ENCODE measurements at regions not wholly inside any gene's neighbourhood (a gene's known extent, or its start where the extent isn't known, plus 50 kb on each side); places are given as distances from the start of the nearest gene placed in this dataset.

GRCh38 chr5:114858665-114859437, 310.9 kb downstream of the TRIM36 start:
- ATAC-seq: no peak
- Histone ChIP-seq H3K27me3 (ENCODE audit: control insufficient read depth in 2 of 2, insufficient read depth in 2 of 2, low read length in 2 of 2) (no peaks in the 10 kb centered on the region), H3K79me2 (ENCODE audit: control insufficient read depth, insufficient read depth, low read length) (no peaks in the 10 kb centered on the region), H3K9me3 (replicated peaks; ENCODE audit: control insufficient read depth, insufficient read depth, low read depth, low read length) (no peaks in the 10 kb centered on the region), H3K27ac (ENCODE audit: extremely low read depth, low read depth, low read length) (no peak overlapping the region), H3K36me3 (ENCODE audit: control insufficient read depth, insufficient read depth, low read length) (no peaks in the 10 kb centered on the region), H3K4me1 (replicated peaks in 1 of 2; ENCODE audit: control insufficient read depth in 2 of 2, insufficient read depth in 2 of 2, low read length in 2 of 2) (no peaks in the 10 kb centered on the region), H3K9me1 (ENCODE audit: control insufficient read depth, insufficient read depth, low read length) (no peaks in the 10 kb centered on the region), H4K20me1 (replicated peaks; ENCODE audit: control insufficient read depth, insufficient read depth, low read length) (no peaks in the 10 kb centered on the region), H3K9ac (ENCODE audit: insufficient read depth in 1 of 2, low read depth in 2 of 2, low read length in 2 of 2) (no peak overlapping the region), H3K4me2 (ENCODE audit: insufficient read depth, low read length) (no peak overlapping the region), H3K4me3 (no peak overlapping the region), H2AFZ (ENCODE audit: low read depth, low read length) (no peak overlapping the region)
- FAIRE-seq: no peak
- in situ Hi-C loops (cut with MboI): no loop called here
- CTCF ChIA-PET (ENCODE audit: low intra/inter-chr PET ratio): no interaction called here
- POLR2A ChIA-PET: no interaction called here
- DNase-seq (ENCODE audit: extremely low read depth in 1 of 4, low spot score in 3 of 4): no peak
- intact Hi-C loops (cut with micrococcal nuclease): no loop called here
- 1% methylated on average over 7 of the region's 7 CpGs for WGBS (ENCODE audit: insufficient coverage, low coverage, missing lambda C conversion rate)
- BruUV-seq (replicated peaks): no TSS peak
- TF ChIP-seq CGGBP1 (CRISPR knock-in tag; IDR thresholded peaks at IDR 0.05): no peak
- TF ChIP-seq JUNB (CRISPR knock-in tag; conservative IDR thresholded peaks at IDR 0.05): no peak
- TF ChIP-seq NONO (IDR thresholded peaks at IDR 0.05; ENCODE audit: low read depth in 2 of 2, low read length in 1 of 2): no peak
- TF ChIP-seq SPI1 (IDR thresholded peaks at IDR 0.05; ENCODE audit: borderline replicate concordance, low read depth, low read length): no peak
- no peak for TF ChIP-seq MLX (CRISPR knock-in tag; conservative IDR thresholded peaks at IDR 0.05)
- TF ChIP-seq ZNF507 (tag; conservative IDR thresholded peaks at IDR 0.05): no peak
- TF ChIP-seq PHF8 (IDR thresholded peaks at IDR 0.05; ENCODE audit: borderline replicate concordance, low read length): no peak
- TF ChIP-seq ZBTB33 (CRISPR knock-in tag; IDR thresholded peaks at IDR 0.05): no peak
- TF ChIP-seq SETDB1 (IDR thresholded peaks at IDR 0.05; ENCODE audit: low read length): no peak
- no peak for TF ChIP-seq PATZ1 (CRISPR knock-in tag; IDR thresholded peaks at IDR 0.05; ENCODE audit: borderline replicate concordance)
- no peak for TF ChIP-seq BMI1 (IDR thresholded peaks at IDR 0.05; ENCODE audit: low read length)
- TF ChIP-seq SMAD1 (IDR thresholded peaks at IDR 0.05; ENCODE audit: low read depth, low read length, partially characterized antibody): no peak
- no peak for TF ChIP-seq FOS (IDR thresholded peaks at IDR 0.05; ENCODE audit: extremely low read depth, insufficient read length)
- no peak for TF ChIP-seq PHB (CRISPR knock-in tag; IDR thresholded peaks at IDR 0.05)
- no peak for TF ChIP-seq ZKSCAN3 (CRISPR knock-in tag; IDR thresholded peaks at IDR 0.05)
- TF ChIP-seq HIVEP1 (CRISPR knock-in tag; IDR thresholded peaks at IDR 0.05): no peak
- TF ChIP-seq HINFP (tag; conservative IDR thresholded peaks at IDR 0.05; ENCODE audit: low read depth): no peak

All from K562 (cell line).